Stimulated activated CD8-positive, alpha-beta memory T cell treated with anti-CD3 and anti-CD28 coated beads, Interleukin-4, amount 100 ng/mL, for 24 hours (primary cell): ENCODE measurements at regions not wholly inside any gene's neighbourhood (a gene's known extent, or its start where the extent isn't known, plus 50 kb on each side); places are given as distances from the start of the nearest gene placed in this dataset.
"Not testable (repeated sequence)": the region's sequence is repeated elsewhere in the genome, so short reads cannot be mapped to it uniquely, and the experiment has no call there.

Experiments
- DNase-seq: peaks from one replicate; pipeline ENCODE4 v3.0.0-alpha.2; 2020; ENCODE audit warnings: low read depth

DNA sequence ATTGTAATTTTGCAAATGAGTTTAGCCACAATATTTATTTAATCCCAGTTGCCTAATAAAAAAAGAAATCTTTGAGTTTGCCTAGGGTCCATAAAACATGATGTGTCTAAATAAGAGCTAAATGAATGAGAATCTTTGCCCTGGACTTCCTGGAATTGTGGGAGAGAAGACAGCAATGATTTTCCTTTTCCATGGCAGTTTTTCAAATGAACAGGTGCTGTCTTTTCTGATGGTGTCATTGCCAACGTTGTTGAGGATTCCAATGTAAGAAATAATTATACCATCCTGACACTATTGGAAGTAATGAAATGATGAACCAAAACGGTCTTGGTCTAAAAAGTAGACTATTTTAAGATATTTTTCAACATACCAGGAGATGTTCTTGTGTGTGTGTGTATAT is 984.7 kb upstream of the CELF2 start:
- DNase-seq, result no peak

DNA sequence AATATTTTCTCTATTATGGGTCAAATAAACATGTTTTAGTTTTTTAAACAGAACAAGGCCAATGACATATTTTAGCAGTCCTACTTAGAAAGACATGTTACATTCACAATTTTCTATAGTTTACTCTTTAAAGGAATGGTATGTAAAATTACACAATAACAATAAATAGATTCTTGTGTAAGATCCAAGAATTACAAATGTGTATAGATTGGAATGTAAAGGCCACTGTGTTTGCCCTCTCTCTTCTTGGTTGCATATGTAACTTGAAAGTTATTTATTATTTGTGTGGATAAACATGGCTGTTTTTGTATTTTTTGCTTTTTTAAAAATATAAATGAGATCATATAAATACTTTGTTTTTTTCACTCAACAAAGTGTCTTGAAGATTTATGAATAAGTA is 979.3 kb upstream of the CELF2 start:
- no peak for DNase-seq

DNA sequence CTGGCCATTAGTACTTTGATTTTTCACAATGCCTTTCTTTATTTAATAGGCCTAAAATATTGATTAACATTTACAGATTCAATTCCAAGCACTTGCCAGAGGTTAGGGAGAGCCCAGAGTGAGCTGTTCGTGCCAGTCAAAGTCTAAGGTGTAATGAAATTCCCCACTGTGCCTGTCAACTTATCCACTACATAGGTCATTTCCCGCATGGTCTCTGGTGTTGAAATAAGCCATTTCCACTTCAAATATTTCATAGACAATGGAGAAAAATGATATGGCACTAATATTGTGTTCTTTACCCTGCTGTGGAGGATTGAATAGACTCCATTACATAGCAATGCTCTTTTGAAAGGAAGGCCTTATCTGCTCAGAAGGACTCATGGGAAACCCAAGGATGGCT is 978.1 kb upstream of the CELF2 start:
- DNase-seq, result no peak

DNA sequence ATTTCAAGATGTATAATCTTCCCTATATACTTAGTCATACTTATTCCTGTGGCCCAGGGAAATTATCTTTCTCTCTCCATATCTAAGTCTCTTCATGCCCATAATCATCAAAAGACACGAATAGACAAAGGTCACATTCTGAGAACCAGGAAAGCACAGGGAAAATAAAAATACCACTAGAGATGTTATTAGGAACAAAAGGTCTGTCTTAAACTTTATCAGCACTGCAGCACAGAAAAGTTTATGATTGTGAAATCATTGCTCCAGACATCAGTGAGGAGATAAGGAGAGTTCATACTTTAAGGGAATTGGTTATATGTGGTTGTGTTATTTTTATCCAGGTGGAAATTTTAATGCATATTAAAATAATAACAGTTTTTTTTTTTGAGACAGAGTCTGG is 974.6 kb upstream of the CELF2 start:
- no peak for DNase-seq

DNA sequence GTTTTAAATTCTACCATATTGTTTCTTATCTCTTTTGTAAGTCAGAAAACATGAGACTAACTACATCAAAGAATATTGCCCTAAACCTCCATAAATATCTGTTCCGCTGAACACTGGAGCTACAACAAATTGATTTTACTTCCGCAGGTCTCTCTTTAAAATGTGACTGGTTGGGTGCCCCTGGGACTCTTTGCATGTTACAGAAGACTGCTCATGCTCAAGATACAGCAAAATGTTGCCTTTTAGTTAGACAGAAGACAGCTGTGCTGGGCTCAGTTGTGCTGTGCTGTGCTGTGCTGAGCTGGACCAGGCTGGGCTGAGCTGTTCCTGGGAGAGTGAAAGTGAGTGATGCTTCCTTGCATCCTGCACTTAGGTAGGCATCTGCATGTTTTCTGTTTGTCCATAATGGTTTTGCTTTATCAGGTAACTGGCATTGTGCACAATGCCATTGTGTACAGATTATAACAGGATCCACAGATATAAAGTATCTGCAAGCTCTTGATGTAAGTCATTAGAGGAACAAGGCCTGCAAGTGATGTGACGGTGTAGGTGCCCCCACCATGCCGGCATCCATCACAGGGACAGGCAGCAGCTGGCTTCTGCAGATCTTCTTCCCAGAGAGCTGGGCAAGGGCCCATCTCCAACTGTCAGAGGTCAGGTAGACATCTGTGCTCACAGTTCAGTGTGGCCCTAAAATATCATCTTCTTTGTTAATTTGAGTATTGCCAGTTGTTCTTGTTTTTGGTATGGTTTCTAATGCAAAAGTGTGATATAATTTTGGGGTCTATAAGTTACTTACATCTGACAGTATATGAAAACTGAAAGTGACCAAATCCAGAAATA is 972.5 kb upstream of the CELF2 start:
- no peak for DNase-seq

DNA sequence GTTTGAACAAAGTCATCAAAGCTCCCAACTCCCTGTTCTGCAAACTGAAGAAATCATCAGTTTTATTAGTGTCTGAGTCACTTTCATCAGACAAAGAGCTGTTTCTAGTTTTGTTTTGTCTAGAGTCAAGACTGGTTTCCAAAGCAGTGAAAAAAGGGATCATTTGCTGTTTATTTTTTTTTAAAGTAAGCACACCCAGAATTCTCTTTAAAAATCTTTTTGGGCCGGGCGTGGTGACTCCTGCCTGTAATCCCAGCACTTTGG is 972.0 kb upstream of the CELF2 start:
- DNase-seq, result no peak

DNA sequence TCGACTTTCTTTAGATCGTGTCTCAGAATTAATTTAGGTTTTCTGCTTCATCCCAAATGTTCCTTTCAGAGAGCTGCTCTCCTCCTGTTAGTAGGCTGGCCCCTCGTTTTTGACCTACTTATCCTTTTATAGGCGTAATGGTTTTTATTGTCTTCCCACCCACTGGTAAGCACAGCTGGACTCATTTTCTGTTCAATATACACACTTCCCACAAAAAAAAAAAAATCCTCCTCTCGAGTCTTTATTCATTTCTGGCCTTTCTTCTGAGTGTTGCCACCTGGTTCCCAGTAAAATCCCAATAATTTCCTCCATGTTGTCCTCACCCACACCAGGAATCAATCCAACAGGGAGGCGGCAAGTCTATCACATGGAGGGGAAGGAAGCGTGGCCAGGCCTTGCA is 970.2 kb upstream of the CELF2 start:
- DNase-seq, result no peak

DNA sequence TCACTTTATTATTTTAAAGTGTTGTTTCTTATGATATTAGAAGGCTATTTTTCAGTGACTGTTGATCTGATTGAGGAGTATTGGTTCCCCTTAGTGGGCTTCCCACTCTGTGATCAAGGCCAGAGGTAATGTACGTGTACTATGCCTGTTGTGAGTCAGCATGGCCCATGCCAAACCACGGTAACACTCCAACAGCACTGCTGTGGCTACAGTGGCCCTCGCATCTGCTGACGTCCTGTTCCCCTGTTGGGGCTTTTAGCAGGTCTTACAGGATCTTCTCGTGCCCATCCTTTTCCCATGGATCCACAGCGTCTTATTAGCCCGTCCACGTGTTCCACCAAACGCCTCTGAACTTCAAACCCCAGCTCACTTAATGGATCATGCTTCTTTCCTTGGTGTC is 964.6 kb upstream of the CELF2 start:
- no peak for DNase-seq

DNA sequence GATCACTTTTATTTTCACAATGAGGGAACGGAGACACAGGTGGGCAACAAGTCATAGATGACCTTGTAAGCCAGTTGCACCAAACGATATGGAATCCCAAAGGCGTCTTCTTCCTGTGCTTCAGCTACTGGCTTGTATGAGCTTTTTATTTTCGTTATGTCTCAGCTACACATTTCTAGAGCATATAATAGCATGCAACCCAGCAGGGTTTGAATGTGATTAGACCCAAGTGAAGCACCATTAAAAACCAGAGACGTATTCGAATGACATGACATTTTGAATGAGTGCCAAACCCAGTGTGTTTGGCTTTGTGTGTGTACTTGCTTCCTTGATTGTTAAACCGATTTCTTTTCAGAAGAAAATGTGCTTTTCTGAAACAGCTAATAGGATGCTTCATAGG is 963.2 kb upstream of the CELF2 start:
- DNase-seq, result no peak

DNA sequence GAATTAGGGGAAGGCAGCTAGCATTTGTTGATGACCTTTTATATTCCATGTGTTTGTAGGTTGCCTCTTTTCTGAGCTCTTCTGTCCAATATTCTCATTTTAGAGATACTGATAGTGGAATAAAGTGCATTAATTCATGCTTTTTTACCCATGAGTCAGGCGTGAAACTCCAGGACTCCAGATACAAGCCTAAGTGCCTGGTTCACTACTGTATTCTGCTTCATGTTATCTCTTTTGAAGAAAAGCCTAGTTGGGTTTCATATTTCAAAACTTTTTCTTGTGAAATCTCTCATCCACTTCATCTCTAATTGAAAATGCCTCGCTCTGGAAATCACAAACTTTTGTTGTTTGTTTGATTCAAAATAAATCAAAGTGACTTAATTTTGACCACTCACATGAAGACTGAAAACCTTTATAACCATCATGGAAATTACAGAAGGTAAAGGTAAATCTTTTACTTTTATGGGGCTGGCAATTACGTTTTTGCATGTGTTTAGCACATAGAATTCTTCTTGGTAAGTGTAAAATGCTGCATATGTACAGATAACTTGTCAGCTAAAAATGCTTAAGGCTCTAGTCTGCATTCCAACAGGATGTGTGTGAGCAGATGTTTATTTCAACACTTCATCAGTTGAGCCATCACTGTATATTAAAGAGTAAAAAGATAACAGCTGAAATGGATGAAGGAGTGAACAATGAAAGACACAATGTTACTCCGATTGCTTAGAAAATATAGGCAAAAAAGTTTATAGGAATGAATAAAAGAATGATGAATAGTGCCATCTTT is 961.8 kb upstream of the CELF2 start:
- no peak for DNase-seq

DNA sequence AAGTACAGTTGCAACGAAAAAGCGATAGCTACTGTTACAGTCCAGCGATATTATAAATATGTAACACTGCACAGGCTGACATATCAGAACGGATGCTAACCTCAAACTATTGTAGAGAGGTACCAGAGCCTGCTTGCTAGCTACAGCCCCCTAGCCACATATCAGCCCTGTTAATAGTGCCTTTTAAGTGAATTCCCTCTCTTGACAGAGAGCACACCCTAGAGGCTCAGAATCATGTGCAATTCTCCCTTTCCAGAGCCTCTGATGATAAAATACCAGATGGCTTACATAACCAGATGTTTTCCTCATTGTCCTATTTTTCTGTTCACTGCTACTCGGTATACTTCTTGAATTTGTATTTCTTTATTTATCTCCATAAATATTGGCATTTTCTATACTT is 960.7 kb upstream of the CELF2 start:
- DNase-seq, result no peak

DNA sequence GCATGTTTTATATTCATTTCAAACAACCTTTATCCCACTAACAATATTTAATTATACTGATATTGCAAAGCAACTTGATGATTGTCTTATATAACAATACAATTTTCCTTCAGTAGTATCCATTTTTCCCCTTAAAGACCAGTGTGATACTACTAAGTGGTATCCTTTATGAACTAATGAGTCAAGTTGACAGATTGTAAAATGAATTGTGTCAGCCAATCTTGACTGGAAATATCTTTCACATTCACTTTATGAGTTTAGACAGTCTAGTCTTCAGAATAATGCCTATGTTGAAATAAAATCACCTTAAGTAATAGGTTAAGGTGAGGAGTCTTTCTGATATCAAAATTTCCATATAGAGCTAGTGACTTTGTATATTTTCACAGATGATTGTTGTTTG is 950.0 kb upstream of the CELF2 start:
- DNase-seq, result no peak

DNA sequence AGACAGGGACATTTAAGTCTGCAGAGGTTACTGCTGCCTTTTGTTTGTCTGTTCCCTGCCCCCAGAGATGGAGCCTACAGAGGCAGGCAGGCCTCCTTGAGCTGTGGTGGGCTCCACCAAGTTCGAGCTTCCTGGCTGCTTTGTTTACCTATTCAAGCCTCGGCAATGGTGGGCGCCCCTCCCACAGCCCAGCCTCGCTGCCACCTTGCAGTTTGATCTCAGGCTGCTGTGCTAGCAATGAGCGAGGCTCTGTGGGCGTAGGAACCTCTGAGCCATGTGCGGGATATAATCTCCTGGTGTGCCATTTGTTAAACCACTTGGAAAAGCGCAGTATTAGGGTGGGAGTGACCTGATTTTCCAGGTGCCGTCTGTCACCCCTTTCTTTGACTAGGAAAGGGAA is 942.8 kb upstream of the CELF2 start:
- DNase-seq, result not testable (repeated sequence)

DNA sequence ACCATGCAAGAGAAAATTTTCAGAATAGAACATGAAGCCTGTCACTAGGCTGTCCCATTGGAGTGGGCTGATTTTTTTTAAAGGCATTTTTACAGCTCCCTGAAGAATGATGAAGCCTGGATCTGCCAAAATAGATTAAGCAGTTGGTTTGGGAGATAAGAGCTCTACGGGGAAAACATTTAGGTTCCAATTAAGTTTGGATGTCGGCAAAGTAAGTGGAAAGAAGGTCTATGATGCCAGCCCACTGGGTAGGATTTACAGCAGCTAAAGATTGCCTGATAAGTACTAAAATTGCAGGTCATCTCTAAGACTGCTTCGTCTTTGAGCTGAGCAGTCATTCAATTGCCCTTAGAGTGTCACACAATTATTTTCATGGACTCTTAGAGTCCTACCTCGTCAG is 939.2 kb upstream of the CELF2 start:
- DNase-seq, result no peak

DNA sequence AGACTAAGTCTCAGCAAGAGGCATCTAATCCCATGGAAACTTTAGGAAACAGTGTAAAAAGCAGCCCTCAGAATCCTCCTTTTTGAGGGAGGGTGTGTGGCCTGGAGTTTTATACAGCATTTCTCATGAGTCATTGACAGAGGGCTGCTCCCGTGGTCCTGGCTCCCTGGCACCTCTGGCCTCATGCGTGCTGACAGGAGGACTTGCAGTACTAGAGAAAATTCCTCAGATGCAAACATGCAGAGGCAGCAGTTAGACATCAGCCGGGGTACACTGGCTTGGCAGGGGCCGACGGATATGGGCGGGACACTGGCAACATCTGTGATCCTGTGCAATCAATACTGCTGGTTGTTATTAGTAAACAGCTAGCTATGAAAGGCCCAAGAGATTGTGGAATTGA is 925.1 kb upstream of the CELF2 start:
- DNase-seq, result no peak

DNA sequence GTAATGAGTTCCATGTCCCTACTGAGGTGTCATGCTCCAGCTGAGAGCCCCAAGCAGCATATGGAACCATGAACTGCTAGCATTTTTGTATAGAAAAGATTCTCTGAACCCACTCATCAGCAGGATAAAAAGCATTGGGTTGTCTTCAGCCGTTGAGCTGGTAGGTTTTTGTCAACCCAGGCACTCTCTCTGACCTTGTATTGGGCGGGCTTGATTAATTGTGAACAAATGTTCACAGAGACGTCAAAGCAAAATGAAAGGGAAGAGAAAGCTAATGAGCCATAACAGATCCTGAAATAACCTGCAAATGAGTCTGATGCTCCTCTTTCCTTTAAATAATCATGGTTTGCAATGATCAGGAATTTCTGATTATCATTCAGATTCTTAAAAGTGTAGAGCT is 924.7 kb upstream of the CELF2 start:
- DNase-seq, result no peak

DNA sequence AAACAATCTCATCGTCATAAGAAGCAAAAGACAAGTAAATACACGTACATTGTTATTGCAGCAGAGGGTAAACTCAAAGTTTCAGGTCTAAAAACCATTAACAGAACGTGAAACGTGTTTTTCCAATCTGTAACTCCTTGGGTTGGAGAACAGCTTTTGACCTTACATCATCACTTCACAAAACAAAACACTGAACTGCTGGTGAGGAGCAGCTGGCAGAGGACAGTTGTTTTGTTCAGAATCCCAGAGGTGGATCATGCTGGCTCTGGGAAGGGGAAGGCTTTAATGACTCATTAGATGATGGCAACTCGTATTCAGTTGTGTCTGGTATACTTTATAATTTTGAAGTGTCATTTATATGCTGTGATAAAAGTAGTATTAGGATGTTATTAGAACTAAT is 923.0 kb upstream of the CELF2 start:
- DNase-seq, result no peak

DNA sequence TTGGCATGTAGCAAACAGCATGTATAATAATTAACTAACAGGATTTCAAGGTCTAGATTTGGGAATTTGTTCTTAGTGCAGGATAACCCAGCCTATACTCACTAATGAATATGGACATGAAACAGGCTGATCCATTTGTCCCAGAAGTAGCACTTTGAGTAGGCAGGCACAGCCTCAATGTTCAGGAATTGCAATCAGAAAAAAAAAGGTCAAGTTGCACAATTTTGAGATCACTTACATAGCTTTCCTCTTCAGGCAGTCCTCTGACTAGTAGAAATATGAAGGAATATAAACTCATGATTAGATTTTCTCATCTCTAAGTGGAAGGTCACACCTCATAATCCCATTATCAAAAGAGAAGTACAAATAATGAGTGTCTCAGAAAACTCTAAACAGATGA is 921.4 kb upstream of the CELF2 start:
- no peak for DNase-seq

DNA sequence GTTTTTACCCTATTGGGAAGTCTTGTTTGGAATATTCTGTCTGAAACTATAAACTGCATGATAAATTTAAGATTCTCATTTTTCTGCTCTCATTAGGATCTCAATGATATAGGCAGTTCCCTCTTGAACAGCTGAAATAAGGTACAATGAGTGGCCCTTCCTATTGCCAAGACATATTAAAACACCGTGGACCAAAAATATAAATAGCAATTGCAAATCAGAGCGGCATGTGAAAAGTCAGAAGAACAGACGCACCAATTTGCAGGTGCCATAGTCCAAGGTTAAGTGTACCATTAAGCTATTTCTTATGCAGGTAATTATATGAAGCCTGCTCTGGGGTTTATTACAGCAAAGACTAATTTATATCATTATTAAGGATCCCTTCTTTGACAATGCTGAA is 920.8 kb upstream of the CELF2 start:
- DNase-seq, result no peak

DNA sequence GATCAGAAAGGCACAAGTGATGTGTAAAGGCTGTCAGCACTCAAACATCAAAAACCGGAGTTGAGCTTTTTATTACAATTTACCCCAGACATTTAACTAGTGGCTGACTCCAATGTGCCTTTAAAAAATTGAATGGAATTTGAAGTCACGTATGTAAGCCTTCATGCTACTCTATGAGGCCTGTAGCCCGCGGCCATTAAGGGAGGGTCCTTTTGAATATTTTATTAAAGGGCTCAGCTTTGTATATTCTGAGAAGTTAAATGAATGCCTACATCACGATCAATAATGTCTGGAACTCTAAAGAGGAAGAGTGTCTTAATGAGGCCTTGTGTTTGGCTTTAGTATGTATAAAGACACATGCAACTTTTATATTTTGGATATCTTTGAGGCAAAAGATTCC is 916.6 kb upstream of the CELF2 start:
- DNase-seq, result no peak

DNA sequence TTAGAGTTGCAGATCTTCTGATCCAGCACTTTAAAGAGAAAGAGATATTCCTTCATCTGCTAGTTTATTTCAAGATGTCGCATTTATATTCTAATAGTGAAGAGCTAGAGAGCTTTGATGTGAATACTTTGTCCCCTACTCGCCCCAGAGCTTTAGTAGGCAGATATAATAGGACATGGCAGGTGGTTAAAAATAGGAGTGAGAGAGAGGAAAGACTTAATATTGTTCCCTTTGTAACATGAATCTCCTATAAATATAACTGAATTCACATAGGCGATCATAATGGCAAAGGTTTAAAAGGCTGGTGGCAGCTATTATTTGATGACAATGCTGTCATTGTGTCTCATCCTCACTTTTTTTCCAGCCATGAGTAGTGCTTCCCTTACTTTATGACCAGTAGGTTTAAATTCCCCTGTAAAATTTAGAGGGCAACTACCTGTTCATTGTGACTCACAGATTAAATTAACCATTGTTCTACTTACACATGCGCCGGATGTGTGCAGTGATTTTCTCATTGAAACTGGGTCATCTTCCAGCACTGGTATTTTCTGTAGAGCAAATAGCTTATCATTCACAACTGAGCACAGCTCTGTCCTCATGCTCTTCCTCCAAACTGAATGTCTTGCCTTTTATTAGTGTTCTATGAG is 906.7 kb upstream of the CELF2 start:
- no peak for DNase-seq

DNA sequence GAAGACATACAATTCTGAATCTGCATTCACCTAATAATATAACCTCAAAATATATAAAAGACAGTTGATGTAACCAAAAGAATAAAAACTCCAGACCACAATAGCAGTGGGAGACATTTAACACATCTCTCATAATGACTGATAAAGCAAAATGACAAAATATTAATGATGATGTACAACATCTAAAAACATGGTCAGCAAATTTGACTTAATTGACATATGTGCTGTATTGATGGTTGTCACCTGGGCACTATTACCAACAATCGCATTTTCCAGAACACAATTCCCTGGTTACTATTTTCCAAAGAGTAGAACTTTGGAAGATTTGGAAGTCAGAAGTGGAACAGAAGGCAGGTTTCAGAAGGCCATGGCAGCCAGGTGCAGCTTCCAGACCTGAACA is 899.5 kb upstream of the CELF2 start:
- no peak for DNase-seq

DNA sequence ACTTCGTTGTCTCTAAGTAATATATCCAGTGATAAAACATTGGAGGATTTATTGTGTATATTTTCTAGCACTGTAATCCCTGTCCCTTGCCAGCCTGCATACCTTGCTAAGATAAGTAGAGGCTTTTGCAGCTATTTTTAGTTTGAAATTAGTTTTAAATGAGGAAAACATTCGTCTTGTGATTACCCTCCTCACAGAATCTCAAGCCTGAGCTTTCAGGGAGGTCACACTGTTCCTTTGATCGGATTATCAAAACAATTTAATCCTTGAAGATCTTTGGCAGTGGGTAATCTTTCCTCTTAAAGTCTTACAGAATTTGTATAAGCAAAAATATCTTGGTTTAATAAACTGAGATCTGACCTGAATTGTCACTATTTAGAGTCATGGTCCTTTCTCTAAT is 897.0 kb upstream of the CELF2 start:
- no peak for DNase-seq

DNA sequence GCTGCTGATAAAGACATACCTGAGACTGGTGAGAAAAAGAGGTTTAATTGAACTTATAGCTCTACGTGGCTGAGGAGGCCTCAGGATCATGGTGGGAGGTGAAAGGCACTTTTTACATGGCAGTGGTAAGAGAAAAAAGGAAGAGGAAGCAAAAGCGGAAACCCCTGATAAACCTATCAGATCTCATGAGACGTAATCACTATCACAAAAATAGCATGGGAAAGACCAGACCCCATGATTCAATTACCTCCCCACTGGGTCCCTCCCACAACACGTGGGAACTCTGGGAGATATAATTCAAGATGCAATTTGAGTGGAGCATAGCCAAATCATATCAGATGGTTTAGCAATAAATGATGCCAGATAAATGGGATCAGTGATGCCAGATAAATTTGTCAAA is 892.0 kb upstream of the CELF2 start:
- no peak for DNase-seq
